Hepatocyte (in vitro differentiated cells): ENCODE measurements at regions not wholly inside any gene's neighbourhood (a gene's known extent, or its start where the extent isn't known, plus 50 kb on each side); places are given as distances from the start of the nearest gene placed in this dataset.

ENCODE experiments used
- DNase-seq: peaks from one replicate; pipeline ENCODE4 v3.0.0-alpha.2; 2016; ENCODE audit warnings: low spot score
- H2AFZ ChIP-seq: fragments of 200-600 bp; sonication (generic); 2 replicates; pipeline ENCODE4 v1.6.0; 2016; ENCODE audit warnings: antibody characterized with exemption, mild to moderate bottlenecking
- H3K27ac ChIP-seq: fragments of 200-600 bp; sonication (generic); 2 replicates; pipeline ENCODE4 v1.5.1; 2016; ENCODE audit warnings: mild to moderate bottlenecking
- H3K27me3 ChIP-seq: fragments of 200-600 bp; sonication (generic); 2 replicates; pipeline ENCODE4 v1.6.1; 2016
- H3K36me3 ChIP-seq: fragments of 200-600 bp; sonication (generic); replicated peaks from 2 replicates; pipeline ENCODE4 v1.5.1; 2016; ENCODE audit warnings: low read depth; ENCODE audit not compliant: insufficient read depth
- H3K4me1 ChIP-seq: fragments of 200-600 bp; sonication (generic); 2 replicates; pipeline ENCODE4 v1.5.1; 2016; ENCODE audit warnings: mild to moderate bottlenecking, moderate library complexity; ENCODE audit not compliant: insufficient read depth
- H3K4me2 ChIP-seq: fragments of 200-600 bp; sonication (generic); 2 replicates; pipeline ENCODE4 v1.6.0; 2016
- H3K4me3 ChIP-seq: fragments of 200-600 bp; sonication (generic); 2 replicates; pipeline ENCODE4 v1.5.1; 2016; ENCODE audit warnings: mild to moderate bottlenecking
- H3K79me2 ChIP-seq: fragments of 200-600 bp; sonication (generic); 2 replicates; pipeline ENCODE4 v1.6.0; 2017; ENCODE audit warnings: mild to moderate bottlenecking
- H3K9me2 ChIP-seq: fragments of 200-600 bp; sonication (generic); replicated peaks from 2 replicates; pipeline ENCODE4 v1.6.0; 2017; ENCODE audit warnings: mild to moderate bottlenecking; ENCODE audit not compliant: insufficient read depth
- H3K9me3 ChIP-seq: fragments of 200-600 bp; sonication (generic); 2 replicates; pipeline ENCODE4 v1.5.1; 2016; ENCODE audit warnings: low read depth, mild to moderate bottlenecking
- H4K20me1 ChIP-seq: fragments of 200-600 bp; sonication (generic); 2 replicates; pipeline ENCODE4 v1.6.0; 2016; ENCODE audit warnings: mild to moderate bottlenecking; ENCODE audit not compliant: insufficient read depth, poor library complexity, severe bottlenecking
- EZH2 ChIP-seq: fragments of 200-600 bp; sonication (generic); IDR thresholded peaks from 2 replicates; pipeline ENCODE4 v1.6.1; 2016; ENCODE audit warnings: antibody characterized with exemption, mild to moderate bottlenecking, borderline replicate concordance
- EZH2phosphoT487 ChIP-seq: fragments of 200-600 bp; sonication (generic); IDR thresholded peaks from one replicate; pipeline ENCODE4 v1.6.1; 2018; ENCODE audit warnings: antibody characterized with exemption, mild to moderate bottlenecking, low read depth, moderate library complexity; ENCODE audit not compliant: unreplicated experiment, severe bottlenecking
- WGBS: methylation state at CpG from one replicate; pipeline ENCODE4 v1.1.6; 2016; ENCODE audit warnings: low lambda C conversion rate; ENCODE audit errors: missing lambda C conversion rate; 5-methylcytosine and 5-hydroxymethylcytosine counted together
- TF ChIP-seq, protein P1 (sequence below): fragments of 200-600 bp; sonication (generic); IDR thresholded peaks from 2 replicates; pipeline ENCODE4 v1.5.1; 2016; ENCODE audit warnings: antibody characterized with exemption, mild to moderate bottlenecking; ENCODE audit not compliant: poor library complexity

- H3K27me3 ChIP-seq, result no peaks in the 10 kb centered on the region
- no peaks in the 10 kb centered on the region for H3K9me2 ChIP-seq
- no peaks in the 10 kb centered on the region for H3K36me3 ChIP-seq
- H3K4me1 ChIP-seq, result no peaks in the 10 kb centered on the region
- no peak overlapping the region for H3K27ac ChIP-seq
- WGBS, result 91% methylated on average over 1 of the region's 1 CpG
- no peaks in the 10 kb centered on the region for H3K9me3 ChIP-seq
- no peak for DNase-seq
- no peak overlapping the region for H2AFZ ChIP-seq
- no peak overlapping the region for H3K4me2 ChIP-seq
- no peaks in the 10 kb centered on the region for H4K20me1 ChIP-seq
- TF ChIP-seq, protein P1, sequence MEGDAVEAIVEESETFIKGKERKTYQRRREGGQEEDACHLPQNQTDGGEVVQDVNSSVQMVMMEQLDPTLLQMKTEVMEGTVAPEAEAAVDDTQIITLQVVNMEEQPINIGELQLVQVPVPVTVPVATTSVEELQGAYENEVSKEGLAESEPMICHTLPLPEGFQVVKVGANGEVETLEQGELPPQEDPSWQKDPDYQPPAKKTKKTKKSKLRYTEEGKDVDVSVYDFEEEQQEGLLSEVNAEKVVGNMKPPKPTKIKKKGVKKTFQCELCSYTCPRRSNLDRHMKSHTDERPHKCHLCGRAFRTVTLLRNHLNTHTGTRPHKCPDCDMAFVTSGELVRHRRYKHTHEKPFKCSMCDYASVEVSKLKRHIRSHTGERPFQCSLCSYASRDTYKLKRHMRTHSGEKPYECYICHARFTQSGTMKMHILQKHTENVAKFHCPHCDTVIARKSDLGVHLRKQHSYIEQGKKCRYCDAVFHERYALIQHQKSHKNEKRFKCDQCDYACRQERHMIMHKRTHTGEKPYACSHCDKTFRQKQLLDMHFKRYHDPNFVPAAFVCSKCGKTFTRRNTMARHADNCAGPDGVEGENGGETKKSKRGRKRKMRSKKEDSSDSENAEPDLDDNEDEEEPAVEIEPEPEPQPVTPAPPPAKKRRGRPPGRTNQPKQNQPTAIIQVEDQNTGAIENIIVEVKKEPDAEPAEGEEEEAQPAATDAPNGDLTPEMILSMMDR, result no peak
- no peak for TF ChIP-seq EZH2phosphoT487
- TF ChIP-seq EZH2, result no peak
- no peak overlapping the region for H3K4me3 ChIP-seq
- H3K79me2 ChIP-seq, result no peaks in the 10 kb centered on the region
Measured at GRCh38 chr1:166544036-166544435, 295.2 kb upstream of the POGK start.

DNA sequence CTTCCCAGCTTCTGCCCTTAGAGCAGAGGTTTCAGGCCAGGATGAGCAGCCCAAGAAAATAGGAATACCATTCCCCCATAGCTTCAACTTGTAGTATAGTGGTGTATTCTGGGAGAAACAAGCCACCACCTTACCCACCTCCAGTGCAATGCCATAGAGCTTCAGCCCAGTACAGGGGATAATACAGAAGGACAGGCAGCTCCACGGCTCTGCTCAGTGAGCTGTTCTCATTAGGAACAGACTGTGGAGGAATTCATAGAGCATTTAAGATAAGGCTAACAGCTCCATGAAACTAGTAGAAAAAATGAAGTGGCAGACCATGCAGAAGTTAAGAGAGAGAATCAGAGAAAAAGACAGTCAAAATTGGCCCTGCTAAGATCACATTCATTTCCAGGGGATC, 294.7 kb upstream of the POGK start:
- Histone ChIP-seq H3K27me3 (no peaks in the 10 kb centered on the region), H3K79me2 (no peaks in the 10 kb centered on the region), H4K20me1 (no peaks in the 10 kb centered on the region), H3K4me3 (no peak overlapping the region), H3K27ac (no peak overlapping the region), H3K9me2 (no peaks in the 10 kb centered on the region), H3K4me2 (no peak overlapping the region), H3K4me1 (no peaks in the 10 kb centered on the region), H3K36me3 (no peaks in the 10 kb centered on the region), H2AFZ (no peak overlapping the region), H3K9me3 (no peaks in the 10 kb centered on the region)
- WGBS, result 36% methylated on average over 1 of the region's 1 CpG
- TF ChIP-seq, protein P1, result no peak
- TF ChIP-seq EZH2 (no peak), EZH2phosphoT487 (no peak)
- no peak for DNase-seq

GRCh38 chr1:166552706-166553105, 286.6 kb upstream of the POGK start:
- Histone ChIP-seq H4K20me1 (no peaks in the 10 kb centered on the region), H3K4me2 (no peak overlapping the region), H3K36me3 (no peaks in the 10 kb centered on the region), H3K4me3 (no peak overlapping the region), H3K79me2 (no peaks in the 10 kb centered on the region), H3K27me3 (no peaks in the 10 kb centered on the region), H3K9me3 (no peaks in the 10 kb centered on the region), H3K9me2 (no peaks in the 10 kb centered on the region), H2AFZ (no peak overlapping the region), H3K27ac (no peak overlapping the region), H3K4me1 (no peaks in the 10 kb centered on the region)
- 46% methylated on average over 1 of the region's 1 CpG for WGBS
- TF ChIP-seq, protein P1, result no peak
- TF ChIP-seq EZH2 (no peak), EZH2phosphoT487 (no peak)
- no peak for DNase-seq

GRCh38 chr1:166570954-166571353, 268.3 kb upstream of the POGK start:
- DNase-seq, result no peak
- Histone ChIP-seq H3K36me3 (no peaks in the 10 kb centered on the region), H3K9me2 (no peaks in the 10 kb centered on the region), H4K20me1 (no peaks in the 10 kb centered on the region), H3K4me3 (no peak overlapping the region), H3K9me3 (no peaks in the 10 kb centered on the region), H3K27me3 (no peaks in the 10 kb centered on the region), H3K4me2 (no peak overlapping the region), H2AFZ (no peak overlapping the region), H3K4me1 (no peaks in the 10 kb centered on the region), H3K27ac (no peak overlapping the region), H3K79me2 (no peaks in the 10 kb centered on the region)
- TF ChIP-seq EZH2phosphoT487, result no peak
- TF ChIP-seq, protein P1, result no peak
- no peak for TF ChIP-seq EZH2
